Forelimb muscle (tissue), 1 donor: ENCODE measurements at regions not wholly inside any gene's neighbourhood (a gene's known extent, or its start where the extent isn't known, plus 50 kb on each side); places are given as distances from the start of the nearest gene placed in this dataset.
"Not testable (repeated sequence)": the region's sequence is repeated elsewhere in the genome, so short reads cannot be mapped to it uniquely, and the experiment has no call there.

Experiments
- DNase-seq: peaks from one replicate; pipeline ENCODE4 v3.0.0-alpha.2; 2013; ENCODE audit warnings: low read depth

DNA sequence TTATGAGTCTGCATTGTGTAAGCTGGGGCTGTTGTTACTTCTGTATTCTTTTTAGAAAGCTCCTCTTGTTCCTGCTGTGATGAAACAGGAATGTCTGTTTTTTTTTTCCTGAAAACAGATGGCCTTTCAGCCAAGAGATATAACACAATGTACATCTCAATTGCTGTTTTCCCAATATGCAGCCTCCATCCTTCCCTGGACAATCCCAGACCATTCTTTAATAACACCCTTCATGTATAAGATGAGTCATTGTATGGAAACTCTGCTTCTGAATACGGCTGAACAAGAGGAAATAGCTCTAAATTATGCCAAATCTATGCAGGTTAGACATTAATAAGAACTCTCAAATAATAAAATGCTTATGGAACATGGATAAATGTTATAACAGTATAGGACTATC is 60.2 kb upstream of the LRRC4C start:
- no peak for DNase-seq

DNA sequence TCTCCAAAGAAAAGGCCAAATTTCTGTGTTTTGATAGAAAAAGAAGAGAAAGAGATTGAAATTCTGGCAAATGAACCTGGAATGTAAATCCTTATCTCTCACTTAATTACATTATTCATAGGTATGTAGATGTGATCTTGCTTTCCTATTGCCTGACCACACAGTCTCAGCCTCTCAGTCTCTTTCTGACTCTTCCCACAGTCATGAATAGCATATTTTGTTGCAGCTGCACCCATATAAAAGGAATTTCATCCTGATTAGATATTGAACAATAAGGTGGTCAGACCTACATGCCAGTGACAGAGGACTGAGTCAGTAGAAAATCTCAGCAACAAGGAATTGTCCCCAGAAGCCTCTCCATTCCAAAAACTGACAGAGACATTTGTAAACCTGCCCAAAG is 62.9 kb upstream of the LRRC4C start:
- no peak for DNase-seq

DNA sequence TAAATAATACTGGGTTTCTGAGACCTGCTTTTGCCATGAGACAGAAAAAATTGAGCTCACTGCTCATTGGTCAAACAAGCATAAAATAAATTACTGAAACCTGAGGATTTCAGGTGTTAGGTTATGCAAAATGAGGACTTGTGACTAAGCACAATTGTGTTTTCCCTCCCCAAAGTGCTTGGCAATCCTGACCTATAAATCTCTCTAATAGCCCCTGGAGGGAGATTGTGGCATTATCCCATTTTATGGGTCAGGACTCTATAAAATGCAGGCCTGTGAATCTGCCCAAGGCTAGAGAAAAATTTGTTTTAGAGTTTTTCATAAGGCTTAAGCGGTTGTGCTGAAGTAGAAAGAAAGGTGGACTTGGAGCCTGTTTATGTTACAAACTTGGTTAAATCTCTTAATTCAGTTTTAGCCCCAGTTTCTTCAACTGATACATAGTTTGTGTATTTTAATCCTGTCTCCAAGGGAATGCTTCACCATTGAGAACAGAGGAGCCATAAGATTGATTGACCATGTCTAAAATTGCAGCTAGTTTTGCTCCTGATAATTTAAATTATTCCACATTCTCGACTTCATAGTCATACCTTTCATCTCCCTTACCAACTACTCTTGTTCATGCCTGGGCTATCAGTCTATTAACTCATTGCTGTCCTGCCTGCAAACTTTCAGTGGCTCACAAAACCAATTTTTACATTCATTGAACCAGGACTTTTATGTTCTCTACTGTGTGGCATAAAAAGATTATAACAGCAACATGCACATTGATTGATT is 63.6 kb upstream of the LRRC4C start:
- DNase-seq = no peak

DNA sequence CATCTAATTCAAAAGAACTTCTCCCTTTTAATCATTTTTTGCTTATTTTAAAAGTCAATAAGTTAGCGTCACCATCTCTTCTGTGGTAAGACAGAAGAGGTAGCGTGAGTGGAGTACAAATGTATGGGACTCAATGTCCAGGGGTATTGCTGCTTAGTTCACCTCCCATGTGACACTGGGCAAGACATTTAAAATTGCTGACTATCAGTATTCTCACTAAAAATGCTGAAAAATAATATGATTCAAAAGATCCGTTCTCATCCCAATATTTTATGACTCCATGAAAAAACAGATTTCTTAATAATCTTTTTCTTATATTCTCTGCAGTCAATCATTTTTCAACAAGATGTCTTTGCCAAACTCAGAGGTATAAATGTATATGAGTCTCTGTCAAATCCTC is 68.1 kb upstream of the LRRC4C start:
- no peak for DNase-seq

DNA sequence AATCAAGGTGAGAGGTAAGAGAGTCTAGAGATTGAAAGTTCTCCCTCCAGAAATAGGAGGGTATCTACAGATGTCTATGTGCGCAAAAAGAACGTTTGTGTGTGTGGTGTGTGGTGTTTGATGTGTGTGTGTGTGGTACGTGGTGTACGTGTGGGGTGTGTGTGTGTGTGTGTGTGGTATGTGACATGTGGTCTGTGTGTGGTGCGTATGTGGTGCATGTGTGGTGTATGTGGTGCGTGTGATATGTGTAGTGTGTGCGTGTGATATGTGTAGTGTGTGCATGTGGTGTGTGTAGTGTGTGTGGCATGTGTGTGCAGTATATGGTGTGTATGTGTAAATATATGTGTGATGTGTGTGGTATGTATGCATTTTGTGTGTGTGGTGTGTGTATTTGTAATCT is 73.0 kb upstream of the LRRC4C start:
- no peak for DNase-seq

DNA sequence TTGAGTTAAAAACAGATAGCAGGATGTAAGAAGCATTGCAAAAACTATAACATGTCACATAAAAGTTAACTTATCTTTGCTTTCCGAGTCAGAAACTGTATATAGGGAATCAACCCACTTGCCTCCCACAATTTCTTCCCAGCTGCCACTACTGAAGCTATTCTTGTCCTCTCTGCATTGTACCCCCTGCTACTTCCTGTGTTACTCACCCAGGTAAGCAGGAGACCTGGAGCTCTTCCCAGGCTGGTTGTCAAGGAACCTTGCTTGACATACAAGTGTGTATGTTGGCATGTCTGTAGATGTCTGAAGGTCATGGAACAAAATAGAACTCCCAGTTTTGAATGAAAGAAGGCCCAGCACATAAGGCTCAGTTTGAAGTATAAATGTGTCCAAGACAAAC is 74.3 kb upstream of the LRRC4C start:
- no peak for DNase-seq

DNA sequence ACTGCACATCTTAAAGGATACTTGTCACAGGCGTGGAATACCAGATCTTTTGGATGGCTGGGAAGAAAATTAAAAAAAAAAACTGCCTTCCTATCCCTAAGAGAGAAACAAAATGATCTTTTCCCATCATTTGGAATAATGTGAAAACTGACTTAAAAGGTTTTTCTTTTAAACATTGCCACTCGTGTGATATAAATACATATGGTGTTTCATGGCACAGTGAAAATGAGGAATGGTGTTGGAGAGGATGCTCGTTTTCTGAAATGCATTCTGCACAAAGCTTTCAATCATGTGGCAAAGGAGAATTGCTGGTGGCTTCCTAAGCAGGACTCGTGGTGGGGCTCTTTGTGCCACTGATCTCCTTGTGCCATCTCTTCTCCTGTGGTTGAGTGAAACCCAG is 74.9 kb upstream of the LRRC4C start:
- no peak for DNase-seq

DNA sequence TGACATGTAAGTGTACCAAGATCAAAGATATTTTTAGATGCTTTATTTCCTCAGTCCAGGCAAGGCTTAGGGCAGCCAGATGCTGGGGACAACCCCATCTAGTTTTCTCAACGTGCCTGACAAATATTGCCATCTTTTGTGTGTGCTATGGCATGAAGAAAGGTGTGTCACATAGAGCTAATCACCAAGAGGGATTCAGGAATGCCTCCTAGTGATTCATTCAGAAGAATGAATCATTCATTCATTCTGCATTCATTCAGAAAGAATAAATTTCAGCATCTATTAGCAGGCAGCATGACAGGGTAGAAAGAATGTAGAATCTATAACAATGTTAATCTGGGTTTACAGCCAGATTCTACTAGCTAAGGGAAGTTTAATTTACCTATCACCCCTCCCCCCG is 75.4 kb upstream of the LRRC4C start:
- DNase-seq = no peak

DNA sequence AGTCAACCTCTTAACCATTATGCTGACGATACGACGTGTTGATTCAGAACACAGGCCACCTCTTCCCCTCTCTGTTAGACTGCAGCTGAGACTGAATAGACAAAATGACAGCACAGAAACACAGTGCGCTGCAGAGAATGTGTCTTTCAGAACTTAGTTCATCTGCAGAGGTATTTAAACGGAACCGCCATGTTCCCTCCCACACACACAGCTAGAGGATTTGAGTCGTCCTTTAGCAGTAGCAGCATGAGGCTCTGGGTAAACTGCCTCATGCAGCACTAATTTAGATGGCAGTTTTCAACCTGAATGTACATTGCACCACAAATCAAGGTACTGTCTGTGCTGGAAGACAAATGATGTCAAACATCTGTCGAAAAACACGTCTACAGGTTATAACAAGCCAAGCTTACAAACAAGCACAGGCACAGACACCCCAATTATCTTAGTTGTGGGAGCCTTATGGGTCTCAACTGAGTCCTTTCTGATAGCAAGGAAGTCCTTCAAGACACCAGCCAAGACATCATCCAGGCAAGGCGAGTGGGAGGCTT is 76.6 kb upstream of the LRRC4C start:
- DNase-seq = no peak

DNA sequence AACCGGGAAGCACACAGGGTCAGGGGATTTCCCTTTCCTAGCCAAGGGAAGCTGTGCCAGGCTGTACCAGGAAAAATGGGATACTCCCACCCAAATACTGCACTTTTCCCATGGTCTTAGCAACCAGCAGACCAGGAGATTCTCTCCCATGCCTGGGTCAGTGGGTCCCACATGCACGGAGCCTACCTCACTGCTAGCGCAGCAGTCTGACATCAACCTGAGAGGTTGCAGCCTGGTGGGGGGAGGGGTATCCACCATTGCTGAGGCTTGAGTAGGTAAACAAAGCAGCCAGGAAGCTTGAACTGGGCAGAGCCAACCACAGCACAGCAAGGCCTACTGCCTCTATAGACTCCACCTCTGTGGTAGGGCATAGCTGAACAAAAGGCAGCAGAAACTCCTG is 85.5 kb upstream of the LRRC4C start:
- not testable (repeated sequence) for DNase-seq

DNA sequence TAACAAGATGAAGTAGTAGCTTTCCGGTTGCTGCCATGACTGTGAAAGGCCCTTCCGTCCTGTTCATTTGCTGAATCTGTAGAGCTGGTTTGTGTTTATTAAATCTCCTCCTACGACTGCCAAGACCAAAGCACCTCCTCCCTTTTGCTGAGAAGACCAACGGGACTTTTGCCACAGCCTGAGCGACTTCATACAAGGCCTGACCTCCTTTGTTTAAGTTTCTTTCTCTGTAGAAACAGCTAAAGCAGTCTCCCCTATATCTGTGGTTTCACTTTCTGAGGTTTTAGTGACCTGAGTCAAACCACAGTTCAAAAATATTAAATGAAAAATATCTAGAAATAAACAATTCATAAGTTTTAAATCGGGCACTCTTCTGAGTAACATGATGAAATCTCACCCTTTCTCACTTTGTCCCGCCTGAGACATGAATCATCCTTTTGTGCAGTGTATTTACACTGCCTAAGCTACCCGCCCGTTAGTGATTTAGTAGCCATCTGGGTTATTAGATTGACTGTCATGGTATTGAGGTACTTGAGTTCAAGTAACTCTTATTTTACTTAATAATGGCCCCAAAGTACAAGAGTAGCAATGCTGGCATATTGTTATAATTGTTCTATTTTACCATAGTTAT is 119.1 kb upstream of the LRRC4C start:
- no peak for DNase-seq

DNA sequence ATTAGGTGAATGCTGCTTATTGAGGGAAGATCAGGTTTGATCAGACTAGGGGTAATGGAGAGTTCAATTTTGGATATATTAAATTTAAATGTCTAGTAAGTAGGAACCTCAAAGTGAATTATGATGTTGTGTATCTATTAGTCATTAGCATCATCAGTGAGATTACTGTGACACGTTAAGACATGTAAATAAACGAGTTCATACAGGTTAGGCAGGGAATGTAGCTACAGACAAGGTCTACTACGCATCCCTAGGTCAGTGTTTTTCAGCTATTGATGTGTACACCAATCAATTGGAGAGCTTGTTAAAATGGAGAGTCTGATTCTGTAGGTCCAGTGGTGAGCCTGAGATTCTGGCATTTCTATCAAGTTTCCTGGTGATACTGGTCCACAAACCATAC is 120.1 kb upstream of the LRRC4C start:
- DNase-seq = no peak

DNA sequence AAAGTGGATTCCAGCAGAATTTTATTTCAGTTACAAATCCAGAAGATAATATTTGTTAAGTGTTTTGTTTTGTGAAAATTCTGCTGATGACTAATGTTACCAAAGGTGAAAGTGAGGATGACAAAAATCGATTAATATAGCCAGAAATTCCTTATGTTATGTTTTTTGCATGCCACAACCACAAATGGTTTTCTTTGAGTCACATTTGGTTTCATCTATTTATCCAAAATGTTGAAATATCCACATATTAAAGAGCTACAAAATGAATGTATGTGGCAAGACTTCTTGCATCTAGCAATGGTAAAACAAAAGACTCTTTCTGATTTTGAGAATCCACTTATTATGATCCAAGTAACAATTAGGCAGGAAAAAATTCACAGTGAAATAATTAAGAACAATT is 150.1 kb upstream of the LRRC4C start:
- no peak for DNase-seq

DNA sequence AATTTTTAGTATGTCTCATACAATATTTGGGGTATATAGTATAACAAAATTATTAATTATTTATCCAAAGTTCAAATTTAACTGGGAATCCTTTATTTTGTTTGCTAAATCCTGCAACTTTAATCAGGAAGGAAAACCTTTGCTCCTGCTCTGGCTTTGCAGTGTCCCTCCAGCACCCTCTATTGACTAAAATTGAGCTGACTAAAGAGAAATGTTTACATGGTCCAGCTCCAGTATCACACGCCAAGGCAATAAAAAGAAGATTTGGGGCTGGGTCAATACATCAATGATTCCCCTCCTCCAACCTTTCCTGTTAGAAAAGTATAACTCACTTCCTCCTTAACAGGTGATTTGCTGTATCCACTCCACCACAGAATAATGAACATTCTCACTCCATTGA is 153.0 kb upstream of the LRRC4C start:
- no peak for DNase-seq

DNA sequence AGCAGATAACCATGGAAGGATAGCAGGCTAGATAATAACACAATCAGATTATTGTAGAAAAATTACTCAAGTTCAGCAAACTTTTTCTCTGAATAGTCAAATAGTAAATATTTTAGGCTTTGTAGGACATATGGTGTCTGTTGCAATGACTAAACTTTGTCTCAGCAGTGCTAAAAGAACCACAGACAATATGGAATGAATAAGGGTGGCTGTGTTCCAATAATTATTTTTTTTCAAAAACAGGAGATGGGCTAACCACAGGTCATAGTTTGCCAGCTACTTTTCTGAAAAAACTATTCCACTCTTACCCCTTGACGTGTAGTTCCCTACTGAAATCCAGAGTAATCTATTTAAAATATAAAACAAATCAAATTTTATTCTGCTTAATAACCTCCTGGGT is 153.9 kb upstream of the LRRC4C start:
- no peak for DNase-seq

DNA sequence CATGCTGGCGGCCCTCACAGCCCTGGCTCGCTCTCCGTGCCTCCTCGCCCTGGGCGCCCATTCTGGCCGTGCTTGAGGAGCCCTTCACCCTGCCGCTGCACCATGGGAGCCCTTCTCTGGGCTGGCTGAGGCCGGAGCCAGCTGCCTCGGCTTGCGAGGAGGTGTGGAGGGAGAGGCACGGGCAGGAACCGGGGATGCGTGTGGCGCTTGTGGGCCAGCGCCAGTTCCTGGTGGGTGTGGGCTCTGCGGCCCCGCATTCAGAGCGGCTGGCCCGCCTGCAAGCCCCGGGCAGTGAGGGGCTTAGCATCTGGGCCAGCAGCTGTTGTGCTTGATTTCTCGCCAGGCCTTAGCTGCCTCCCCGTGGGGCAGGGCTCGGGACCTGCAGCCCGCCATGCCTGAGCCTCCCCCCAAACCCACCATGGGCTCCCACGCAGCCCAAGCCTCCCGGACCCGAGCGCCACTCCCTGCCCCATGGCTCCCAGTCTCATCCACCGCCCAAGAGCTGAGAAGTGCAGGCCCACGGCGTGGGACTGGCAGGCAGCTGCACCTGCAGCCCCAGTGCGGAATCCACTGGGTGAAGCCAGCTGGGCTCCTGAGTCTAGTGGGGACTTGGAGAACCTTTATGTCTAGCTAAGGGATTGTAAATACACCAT is 163.4 kb upstream of the LRRC4C start:
- DNase-seq = no peak

DNA sequence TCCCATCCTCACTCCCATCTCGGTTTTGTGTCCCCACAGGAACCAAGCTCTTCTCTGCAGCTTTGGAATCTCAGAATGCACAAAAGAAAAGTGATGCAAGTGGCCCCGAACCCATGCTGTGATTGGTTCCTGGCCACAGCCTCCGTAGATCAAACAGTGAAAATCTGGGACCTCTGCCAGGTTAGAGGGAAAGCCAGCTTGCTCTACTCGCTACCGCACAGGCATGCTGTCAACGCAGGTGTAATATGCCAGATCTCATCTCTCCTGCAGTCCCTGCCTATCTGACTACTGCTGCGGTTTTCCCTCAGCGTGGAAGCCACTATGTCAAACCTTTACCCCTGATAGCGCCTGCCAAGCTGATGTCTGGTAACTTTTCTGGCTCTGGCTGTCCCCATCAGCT is 200.5 kb upstream of the LRRC4C start:
- no peak for DNase-seq

DNA sequence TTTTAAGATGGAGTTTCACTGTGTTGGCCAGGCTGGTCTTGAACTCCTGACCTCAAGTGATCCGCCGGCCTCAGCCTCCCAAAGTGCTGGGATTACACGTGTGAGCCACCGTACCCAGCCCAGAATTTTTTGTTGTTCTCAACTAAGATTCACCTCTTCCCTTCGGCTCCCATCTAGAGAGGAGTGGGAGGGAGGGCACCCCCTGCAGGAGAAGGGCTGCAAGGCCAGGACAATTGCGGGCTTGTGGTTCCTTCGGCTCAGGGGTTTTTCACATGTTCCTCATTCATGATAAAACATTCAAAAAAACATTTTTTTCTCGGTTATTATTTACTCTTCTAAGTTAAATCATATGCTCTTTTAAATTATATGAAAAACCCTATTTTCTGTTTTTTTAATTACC is 201.1 kb upstream of the LRRC4C start:
- DNase-seq = no peak

DNA sequence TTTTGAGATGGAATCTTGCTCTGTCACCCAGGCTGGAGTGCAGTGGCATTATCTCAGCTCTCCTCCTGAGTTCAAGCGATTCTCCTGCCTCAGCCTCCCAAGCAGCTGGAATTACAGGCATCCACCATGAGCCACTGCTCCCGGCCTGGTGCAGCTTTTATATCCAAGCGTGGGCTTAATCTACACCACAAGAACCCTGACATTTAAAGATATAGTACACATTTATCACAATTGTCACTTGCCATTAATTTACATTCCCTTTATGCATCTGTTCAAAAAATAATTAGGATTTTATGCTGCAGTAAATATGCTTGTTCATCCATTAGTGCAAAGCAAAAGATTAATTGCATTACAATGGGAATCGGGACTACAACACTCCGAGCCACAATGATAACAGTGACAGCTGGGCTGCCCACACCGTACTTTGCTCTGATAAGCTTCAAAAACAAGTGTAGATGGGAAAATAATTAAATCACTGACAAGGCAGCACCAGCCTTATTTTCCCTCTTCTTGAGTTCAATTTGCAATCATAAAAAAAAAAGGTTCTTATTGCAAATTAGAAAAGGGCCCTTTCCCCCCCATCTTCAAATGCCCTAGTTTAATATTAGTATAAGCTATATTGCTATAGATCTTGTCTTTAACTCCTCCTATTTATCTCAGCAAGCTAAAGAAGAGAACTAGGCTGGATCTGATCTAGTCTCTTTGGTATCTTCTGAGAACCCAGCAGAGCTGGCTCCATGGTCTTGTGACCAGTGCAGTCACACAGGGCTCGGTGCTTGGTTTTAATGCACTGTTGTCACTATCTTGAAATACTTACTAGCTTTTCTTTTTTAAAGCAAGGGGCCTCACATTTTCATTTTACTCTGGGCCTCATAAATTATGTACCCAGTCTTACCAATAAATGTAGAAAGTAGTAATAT is 206.2 kb upstream of the LRRC4C start:
- DNase-seq = no peak

DNA sequence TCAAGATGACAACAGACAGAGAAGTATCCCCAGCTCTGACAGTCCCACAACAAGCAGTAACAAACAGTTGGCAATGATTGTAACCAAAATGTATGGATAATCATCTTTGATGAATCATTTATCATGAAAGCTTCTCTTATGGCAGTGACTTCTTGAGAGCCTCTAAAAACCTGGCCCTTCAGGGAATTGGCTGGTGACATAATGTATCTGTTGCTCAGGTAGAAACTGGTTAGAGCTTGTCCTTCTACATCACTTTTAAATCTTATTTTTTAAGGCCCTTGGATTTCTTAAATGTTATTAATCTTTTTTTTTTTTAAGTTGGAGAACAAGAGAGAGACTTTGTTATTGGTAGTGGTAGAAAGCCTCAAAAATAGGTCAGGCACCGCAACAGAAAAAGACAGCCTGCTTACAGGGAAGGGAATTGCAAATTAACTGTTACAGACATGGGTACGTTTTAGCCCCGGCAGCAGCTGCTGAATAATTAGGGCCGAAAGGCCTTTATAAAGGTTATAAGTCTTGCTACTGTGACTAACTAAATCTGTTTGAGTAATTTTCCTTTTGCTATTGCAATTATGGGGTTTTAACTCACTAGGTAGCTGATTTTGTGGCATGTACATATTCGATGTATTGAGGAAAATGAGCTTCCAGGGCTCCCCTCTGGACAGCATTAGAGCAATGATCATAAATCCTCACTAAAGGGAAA is 207.7 kb upstream of the LRRC4C start:
- no peak for DNase-seq

DNA sequence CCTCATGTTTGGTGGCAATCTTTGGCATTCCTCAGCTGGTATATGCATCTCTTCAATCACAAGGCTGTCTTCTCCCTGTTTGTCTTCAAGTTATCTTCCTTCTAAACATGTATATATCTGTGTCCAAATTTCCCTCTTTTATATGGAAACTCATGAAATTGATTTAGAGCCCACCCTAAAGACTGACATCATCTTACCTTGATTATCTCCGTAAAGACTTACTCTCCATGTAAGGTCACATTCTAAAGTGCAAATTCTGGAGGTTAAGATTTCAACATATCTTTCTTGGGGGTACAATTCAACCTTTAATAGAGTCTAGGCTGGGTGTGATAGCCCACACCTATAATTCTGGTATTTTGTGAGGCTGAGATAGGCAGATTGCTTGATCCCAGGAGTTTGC is 215.8 kb upstream of the LRRC4C start:
- no peak for DNase-seq
